GM23338 (cell line): ENCODE measurements at regions not wholly inside any gene's neighbourhood (a gene's known extent, or its start where the extent isn't known, plus 50 kb on each side); places are given as distances from the start of the nearest gene placed in this dataset.

Source experiments
- ATAC-seq: fragments of 200-7000 bp; cut with Tn5 transposase; 3 replicates; pipeline ENCODE4 v1.9.1; 2020
- DNase-seq: peaks from one replicate; pipeline ENCODE4 v3.0.0-alpha.2; 2015; ENCODE audit warnings: low spot score
- H2AFZ ChIP-seq: fragments of 200-600 bp; sonication (generic); 2 replicates; pipeline ENCODE4 v1.8.0; 2016; ENCODE audit warnings: antibody characterized with exemption, mild to moderate bottlenecking, moderate library complexity
- H3F3A ChIP-seq: fragments of 200-600 bp; sonication (generic); replicated peaks from 2 replicates; pipeline ENCODE4 v1.8.0; 2017; ENCODE audit warnings: antibody characterized with exemption, mixed run types, low read depth
- H3K27ac ChIP-seq: fragments of 200-600 bp; sonication (generic); 2 replicates; pipeline ENCODE4 v1.6.1; 2016; ENCODE audit warnings: low read depth
- H3K27me3 ChIP-seq: fragments of 200-600 bp; sonication (generic); 2 replicates; pipeline ENCODE4 v1.8.0; 2016; ENCODE audit warnings: mild to moderate bottlenecking, mixed run types, moderate library complexity; ENCODE audit not compliant: insufficient read depth
- H3K36me3 ChIP-seq: fragments of 200-600 bp; sonication (generic); 2 replicates; pipeline ENCODE4 v1.8.0; 2016; ENCODE audit warnings: mild to moderate bottlenecking; ENCODE audit not compliant: insufficient read depth
- H3K4me1 ChIP-seq: fragments of 200-600 bp; sonication (generic); 2 replicates; pipeline ENCODE4 v1.8.0; 2016; ENCODE audit warnings: mild to moderate bottlenecking, moderate library complexity; ENCODE audit not compliant: insufficient read depth
- H3K4me2 ChIP-seq: fragments of 200-600 bp; sonication (generic); 2 replicates; pipeline ENCODE4 v1.7.1; 2017; ENCODE audit warnings: mixed run types
- H3K4me3 ChIP-seq: fragments of 200-600 bp; sonication (generic); 2 replicates; pipeline ENCODE4 v1.6.1; 2016; ENCODE audit warnings: mixed run types
- H3K79me2 ChIP-seq: fragments of 200-600 bp; sonication (generic); replicated peaks from 2 replicates; pipeline ENCODE4 v1.8.0; 2017; ENCODE audit warnings: mild to moderate bottlenecking; ENCODE audit not compliant: insufficient read depth
- H3K9me2 ChIP-seq: fragments of 200-600 bp; sonication (generic); 2 replicates; pipeline ENCODE4 v1.8.0; 2017; ENCODE audit not compliant: insufficient read depth
- H4K20me1 ChIP-seq: fragments of 200-600 bp; sonication (generic); replicated peaks from 2 replicates; pipeline ENCODE4 v1.8.0; 2017; ENCODE audit warnings: mild to moderate bottlenecking; ENCODE audit not compliant: insufficient read depth
- H3K27ac Mint-ChIP-seq: 2 replicates; pipeline ENCODE4 v1.8.0; 2020; ENCODE audit warnings: inconsistent platforms, mild to moderate bottlenecking, moderate library complexity, mixed read lengths
- H3K27me3 Mint-ChIP-seq: 3 replicates; pipeline ENCODE4 v1.8.0; 2022; ENCODE audit warnings: low read depth, mild to moderate bottlenecking, moderate library complexity, mixed read lengths, inconsistent platforms; ENCODE audit not compliant: insufficient read depth, poor library complexity
- H3K36me3 Mint-ChIP-seq: 3 replicates; pipeline ENCODE4 v1.8.0; 2021; ENCODE audit warnings: low read depth, mild to moderate bottlenecking, inconsistent platforms, moderate library complexity, mixed read lengths
- H3K4me1 Mint-ChIP-seq: 3 replicates; pipeline ENCODE4 v1.8.0; 2020; ENCODE audit warnings: mild to moderate bottlenecking, inconsistent platforms, mixed read lengths
- H3K4me3 Mint-ChIP-seq: 3 replicates; pipeline ENCODE4 v1.8.0; 2021; ENCODE audit warnings: moderate library complexity, mild to moderate bottlenecking, inconsistent platforms, mixed read lengths
- H3K9me3 Mint-ChIP-seq: 3 replicates; pipeline ENCODE4 v1.8.0; 2020; ENCODE audit warnings: moderate library complexity, mild to moderate bottlenecking, inconsistent platforms, mixed read lengths
- CREB1 ChIP-seq: fragments of 250-450 bp; sonication (Bioruptor Pico); IDR thresholded peaks from 2 replicates; pipeline ENCODE4 v1.5.0; 2020; ENCODE audit warnings: low read depth, mild to moderate bottlenecking, moderate library complexity
- CTCF ChIP-seq, 2 experiments: fragments of 200-600 bp in 1 of 2; sonication (generic) in 1 of 2; conservative IDR thresholded peaks; 2 replicates each; pipeline versions ENCODE4 v1.5.1 to v1.6.1; 2016 to 2017; ENCODE audit warnings: antibody characterized with exemption in 2 of 2, low read depth in 2 of 2, mild to moderate bottlenecking in 2 of 2, moderate library complexity in 1 of 2
- ETS1 ChIP-seq: IDR thresholded peaks from 2 replicates; pipeline ENCODE4 v1.6.1; 2016; ENCODE audit warnings: antibody characterized with exemption
- EZH2 ChIP-seq: fragments of 200-600 bp; sonication (generic); IDR thresholded peaks from one replicate; pipeline ENCODE4 v1.8.0; 2017; ENCODE audit warnings: antibody characterized with exemption, mild to moderate bottlenecking, low read depth; ENCODE audit not compliant: unreplicated experiment
- EZH2phosphoT487 ChIP-seq: fragments of 200-600 bp; sonication (generic); IDR thresholded peaks from one replicate; pipeline ENCODE4 v1.8.1; 2018; ENCODE audit warnings: antibody characterized with exemption; ENCODE audit not compliant: unreplicated experiment
- JUNB ChIP-seq: IDR thresholded peaks from one replicate; pipeline ENCODE4 v1.6.1; 2016; ENCODE audit warnings: antibody characterized with exemption; ENCODE audit not compliant: unreplicated experiment
- NANOG ChIP-seq: IDR thresholded peaks from 2 replicates; pipeline ENCODE4 v1.6.1; 2016; ENCODE audit warnings: antibody characterized with exemption, borderline replicate concordance
- POLR2AphosphoS5 ChIP-seq: IDR thresholded peaks from 2 replicates; pipeline ENCODE4 v1.6.1; 2016; ENCODE audit warnings: antibody characterized with exemption, low read depth
- REST ChIP-seq: IDR thresholded peaks from one replicate; pipeline ENCODE4 v1.6.1; 2018; ENCODE audit warnings: antibody characterized with exemption; ENCODE audit not compliant: unreplicated experiment
- STAT1 ChIP-seq: IDR thresholded peaks from one replicate; pipeline ENCODE4 v1.6.1; 2016; ENCODE audit warnings: antibody characterized with exemption; ENCODE audit not compliant: unreplicated experiment
- ZNF114 ChIP-seq: fragments of 250-450 bp; sonication (Bioruptor Pico); IDR thresholded peaks from 2 replicates; pipeline ENCODE4 v1.5.0; 2020; ENCODE audit warnings: mild to moderate bottlenecking, moderate library complexity
- ZNF331 ChIP-seq: fragments of 250-450 bp; sonication (Bioruptor Pico); IDR thresholded peaks from 2 replicates; pipeline ENCODE4 v1.5.0; 2020; ENCODE audit warnings: low read depth, mild to moderate bottlenecking, moderate library complexity

- Histone ChIP-seq H2AFZ (no peak overlapping the region), H3K27ac (no peak overlapping the region), H3K4me3 (no peak overlapping the region), H3K9me2 (no peaks in the 10 kb centered on the region), H3K79me2 (no peaks in the 10 kb centered on the region), H3F3A (no peaks in the 10 kb centered on the region), H4K20me1 (no peaks in the 10 kb centered on the region), H3K36me3 (no peaks in the 10 kb centered on the region), H3K4me1 (peaks cover 6% of the 10 kb centered on the region; the same call in 1 of the 2 replicates), H3K4me2 (no peak overlapping the region), H3K27me3 (no peaks in the 10 kb centered on the region)
- Mint-ChIP-seq H3K36me3 (no peaks in the 10 kb centered on the region), H3K4me3 (no peak overlapping the region), H3K9me3 (no peaks in the 10 kb centered on the region), H3K27ac (no peak overlapping the region; the same call in 1 of the 2 replicates), H3K4me1 (peaks cover 8% of the 10 kb centered on the region; the same call in 2 of the 3 replicates), H3K27me3 (peaks cover 2% of the 10 kb centered on the region)
- no peak for ATAC-seq
- no peak for TF ChIP-seq CREB1 (CRISPR knock-in tag)
- no peak for DNase-seq
Measured at GRCh38 chr12:16881986-16882570, 276.1 kb upstream of the LMO3 start.

GRCh38 chr12:16880864-16881285, 274.9 kb upstream of the LMO3 start:
- H3K79me2 ChIP-seq: no peaks in the 10 kb centered on the region
- peak; percentile 93 for ATAC-seq
- H3K27me3 ChIP-seq: no peaks in the 10 kb centered on the region
- Mint-ChIP-seq H3K36me3 (no peaks in the 10 kb centered on the region), H3K27ac (peak overlapping the region; percentile 79; the same call in 1 of the 2 replicates), H3K27me3 (peaks cover 2% of the 10 kb centered on the region), H3K9me3 (no peaks in the 10 kb centered on the region), H3K4me3 (peak overlapping the region; percentile 16; the same call in 1 of the 3 replicates), H3K4me1 (peaks cover 8% of the 10 kb centered on the region; the same call in 2 of the 3 replicates)
- peak; percentile 52 for DNase-seq
- no peak overlapping the region for H3K4me3 ChIP-seq
- H3F3A ChIP-seq: no peaks in the 10 kb centered on the region
- H3K36me3 ChIP-seq: no peaks in the 10 kb centered on the region
- H3K4me2 ChIP-seq: no peak overlapping the region
- H3K9me2 ChIP-seq: no peaks in the 10 kb centered on the region
- no peak overlapping the region for H3K27ac ChIP-seq
- peak overlapping the region; percentile 94; the same call in 1 of the 2 replicates for H2AFZ ChIP-seq
- peaks cover 6% of the 10 kb centered on the region; the same call in 1 of the 2 replicates for H3K4me1 ChIP-seq
- H4K20me1 ChIP-seq: no peaks in the 10 kb centered on the region
- TF ChIP-seq REST (no peak), JUNB (no peak), EZH2phosphoT487 (no peak), ETS1 (no peak), CTCF (conservative IDR thresholded peaks at IDR 0.05; ENCODE audit: low read depth in 2 of 2) (no peak), ZNF114 (CRISPR knock-in tag) (no peak), POLR2AphosphoS5 (no peak), ZNF331 (CRISPR knock-in tag) (no peak), STAT1 (no peak), CREB1 (CRISPR knock-in tag) (no peak), NANOG (no peak), EZH2 (no peak)
